ENCODE measurements at regions not wholly inside any gene's neighbourhood (a gene's known extent, or its start where the extent isn't known, plus 50 kb on each side); places are given as distances from the start of the nearest gene placed in this dataset.

GRCh38 chr12:74846116-74846515 is 308.5 kb downstream of the ATXN7L3B start:
- no peaks in the 10 kb centered on the region for H3K36me3 Mint-ChIP-seq (ENCODE audit: unreplicated experiment)
- H3K27me3 Mint-ChIP-seq (ENCODE audit: unreplicated experiment): peaks cover 25% of the 10 kb centered on the region
- no peak for DNase-seq (ENCODE audit: extremely low spot score, unreplicated experiment)
- H3K4me1 Mint-ChIP-seq (ENCODE audit: unreplicated experiment): no peaks in the 10 kb centered on the region
- no peak for TF ChIP-seq CTCF (IDR thresholded peaks at IDR 0.05)
- H3K27ac Mint-ChIP-seq (ENCODE audit: unreplicated experiment): no peak overlapping the region
- H3K4me3 Mint-ChIP-seq (ENCODE audit: unreplicated experiment): no peak overlapping the region
- no peaks in the 10 kb centered on the region for H3K9me3 Mint-ChIP-seq (ENCODE audit: unreplicated experiment)

- Mint-ChIP-seq H3K36me3 (ENCODE audit: unreplicated experiment) (no peaks in the 10 kb centered on the region), H3K27ac (ENCODE audit: unreplicated experiment) (no peak overlapping the region), H3K9me3 (ENCODE audit: unreplicated experiment) (no peaks in the 10 kb centered on the region), H3K4me3 (ENCODE audit: unreplicated experiment) (no peak overlapping the region), H3K27me3 (ENCODE audit: unreplicated experiment) (peaks cover 25% of the 10 kb centered on the region), H3K4me1 (ENCODE audit: unreplicated experiment) (no peaks in the 10 kb centered on the region)
- TF ChIP-seq CTCF (IDR thresholded peaks at IDR 0.05): no peak
- DNase-seq (ENCODE audit: extremely low spot score, unreplicated experiment): no peak
Measured at GRCh38 chr12:74847169-74847568, 309.5 kb downstream of the ATXN7L3B start.

GRCh38 chr12:74848006-74848405 is 310.4 kb downstream of the ATXN7L3B start:
- Mint-ChIP-seq H3K27me3 (ENCODE audit: unreplicated experiment) (peaks cover 25% of the 10 kb centered on the region), H3K27ac (ENCODE audit: unreplicated experiment) (no peak overlapping the region), H3K4me3 (ENCODE audit: unreplicated experiment) (no peak overlapping the region), H3K4me1 (ENCODE audit: unreplicated experiment) (no peaks in the 10 kb centered on the region), H3K36me3 (ENCODE audit: unreplicated experiment) (no peaks in the 10 kb centered on the region), H3K9me3 (ENCODE audit: unreplicated experiment) (no peaks in the 10 kb centered on the region)
- no peak for TF ChIP-seq CTCF (IDR thresholded peaks at IDR 0.05)
- no peak for DNase-seq (ENCODE audit: extremely low spot score, unreplicated experiment)

GRCh38 chr12:74849801-74850200 is 312.2 kb downstream of the ATXN7L3B start:
- no peaks in the 10 kb centered on the region for H3K4me1 Mint-ChIP-seq (ENCODE audit: unreplicated experiment)
- no peak for DNase-seq (ENCODE audit: extremely low spot score, unreplicated experiment)
- H3K27me3 Mint-ChIP-seq (ENCODE audit: unreplicated experiment): peaks cover 22% of the 10 kb centered on the region
- no peak overlapping the region for H3K4me3 Mint-ChIP-seq (ENCODE audit: unreplicated experiment)
- no peaks in the 10 kb centered on the region for H3K36me3 Mint-ChIP-seq (ENCODE audit: unreplicated experiment)
- H3K9me3 Mint-ChIP-seq (ENCODE audit: unreplicated experiment): no peaks in the 10 kb centered on the region
- no peak overlapping the region for H3K27ac Mint-ChIP-seq (ENCODE audit: unreplicated experiment)
- peak; percentile 24 for TF ChIP-seq CTCF (IDR thresholded peaks at IDR 0.05)

GRCh38 chr12:74871817-74872216 is 334.2 kb downstream of the ATXN7L3B start:
- no peak for TF ChIP-seq CTCF (IDR thresholded peaks at IDR 0.05)
- Mint-ChIP-seq H3K4me1 (ENCODE audit: unreplicated experiment) (no peaks in the 10 kb centered on the region), H3K4me3 (ENCODE audit: unreplicated experiment) (no peak overlapping the region), H3K27me3 (ENCODE audit: unreplicated experiment) (peaks cover 20% of the 10 kb centered on the region), H3K27ac (ENCODE audit: unreplicated experiment) (no peak overlapping the region), H3K9me3 (ENCODE audit: unreplicated experiment) (peaks cover 4% of the 10 kb centered on the region), H3K36me3 (ENCODE audit: unreplicated experiment) (no peaks in the 10 kb centered on the region)
- no peak for DNase-seq (ENCODE audit: extremely low spot score, unreplicated experiment)
